ENCODE measurements at regions not wholly inside any gene's neighbourhood (a gene's known extent, or its start where the extent isn't known, plus 50 kb on each side); places are given as distances from the start of the nearest gene placed in this dataset.

- Histone ChIP-seq H3K9ac (replicated peaks in 1 of 4; ENCODE audit: extremely low read depth in 1 of 4, low read depth in 3 of 4, low read length in 3 of 4) (no peak overlapping the region), H3K27me3 (replicated peaks in 1 of 4; ENCODE audit: control insufficient read depth in 3 of 4, extremely low read depth in 1 of 4, insufficient read depth in 3 of 4, low read length in 3 of 4) (no peaks in the 10 kb centered on the region), H4K20me1 (replicated peaks in 1 of 2; ENCODE audit: control insufficient read depth in 1 of 2, insufficient read depth in 2 of 2, low read length in 2 of 2) (no peaks in the 10 kb centered on the region), H3K4me2 (ENCODE audit: insufficient read depth in 1 of 2, low read depth in 2 of 2, low read length in 2 of 2) (no peak overlapping the region), H4K8ac (ENCODE audit: extremely low read depth, insufficient read depth, low read length) (no peak overlapping the region), H2BK20ac (ENCODE audit: low read length) (0 out of 2 replicates have a peak overlapping the region, but pooled peaks have one; percentile 56), H3K79me2 (ENCODE audit: control insufficient read depth in 1 of 2, insufficient read depth in 2 of 2, low read length in 2 of 2) (no peaks in the 10 kb centered on the region), H4K91ac (replicated peaks; ENCODE audit: insufficient read length, low read length) (peak overlapping the region; percentile 25), H4K5ac (ENCODE audit: insufficient read length, low read depth, low read length) (peak overlapping the region; percentile 80), H2BK5ac (ENCODE audit: low read depth, low read length) (no peak overlapping the region), H2AFZ (ENCODE audit: low read length) (no peak overlapping the region), H3K4ac (replicated peaks; ENCODE audit: insufficient read length, low read depth, low read length) (no peak overlapping the region), H3K23ac (ENCODE audit: insufficient read length) (no peak overlapping the region), H3K56ac (replicated peaks; ENCODE audit: insufficient read length, low read depth, low read length) (no peak overlapping the region), H3K79me1 (ENCODE audit: low read depth, low read length) (no peaks in the 10 kb centered on the region), H2BK15ac (ENCODE audit: low read length) (no peak overlapping the region), H3K36me3 (ENCODE audit: control insufficient read depth in 2 of 4, insufficient read depth in 4 of 4, low read length in 3 of 4) (no peaks in the 10 kb centered on the region), H3K27ac (ENCODE audit: low read depth, low read length) (no peak overlapping the region), H3K23me2 (ENCODE audit: low read depth, low read length) (no peaks in the 10 kb centered on the region), H2BK120ac (replicated peaks; ENCODE audit: low read depth, low read length) (no peak overlapping the region), H3K4me1 (replicated peaks in 1 of 4; ENCODE audit: control insufficient read depth in 3 of 4, insufficient read depth in 4 of 4, low read length in 3 of 4) (peaks cover 0 to 5% (median 1%) of the 10 kb centered on the region in 4 experiments; a peak in 4 of 7 replicates), H3K14ac (ENCODE audit: insufficient read length) (no peak overlapping the region), H3K9me3 (ENCODE audit: insufficient read depth in 2 of 2, low read depth in 1 of 2, low read length in 1 of 2) (no peaks in the 10 kb centered on the region), H2BK12ac (ENCODE audit: low read depth, low read length) (no peak overlapping the region), H2AK5ac (ENCODE audit: low read depth, low read length) (no peak overlapping the region), H3K4me3 (ENCODE audit: extremely low read depth in 1 of 4, insufficient read depth in 2 of 4, low read depth in 3 of 4, low read length in 4 of 4) (no peak overlapping the region), H3K18ac (ENCODE audit: extremely low read depth, low read length) (no peak overlapping the region; the same call in none of the 2 replicates)
- TF ChIP-seq CTCF (IDR thresholded peaks at IDR 0.05; ENCODE audit: control extremely low read depth in 1 of 3, insufficient read depth in 1 of 3, low read depth in 1 of 3, low read length in 3 of 3): peak; percentile 54 to 76 (median 65)
- TF ChIP-seq SP2 (IDR thresholded peaks at IDR 0.05; ENCODE audit: low read length): no peak
- no peak for TF ChIP-seq NRF1 (IDR thresholded peaks at IDR 0.05; ENCODE audit: low read depth, low read length)
- no peak for TF ChIP-seq FOSL1 (IDR thresholded peaks at IDR 0.05; ENCODE audit: insufficient read depth, low read depth, low read length)
- no peak for TF ChIP-seq ATF2 (IDR thresholded peaks at IDR 0.05; ENCODE audit: low read length)
- TF ChIP-seq TEAD4 (IDR thresholded peaks at IDR 0.05; ENCODE audit: low read depth, low read length): no peak
- TF ChIP-seq TAF1 (IDR thresholded peaks at IDR 0.05; ENCODE audit: low read depth, low read length): no peak
- peak; percentile 62 to 65 for TF ChIP-seq RAD21 (IDR thresholded peaks at IDR 0.05 in 1 of 2, conservative IDR thresholded peaks at IDR 0.05 in 1 of 2; ENCODE audit: low read depth in 2 of 2, low read length in 2 of 2)
- peak; percentile 85 for FAIRE-seq
- ChIA-PET CTCF (ENCODE audit: partially characterized antibody) (interaction anchor here (0.6 to 1.7 kb wide), 6 partner anchors 9 to 305 kb away, joined by 3 to 9 read pairs (median 4); no protein-coding TSS in a partner anchor), POLR2A (ENCODE audit: partially characterized antibody) (no interaction called here)
- WGBS, 2 experiments (ENCODE audit: extremely low coverage in 1 of 2, insufficient coverage in 1 of 2, insufficient read length in 1 of 2, insufficient replicate concordance in 2 of 2, low coverage in 1 of 2, low lambda C conversion rate in 2 of 2, missing lambda C conversion rate in 1 of 2): 67% methylated on average over 7 of the region's 7 CpGs; no CpG with 5 or more reads in 1 of the 2 experiments
- DNase-seq (ENCODE audit: low read depth in 1 of 2, low spot score in 2 of 2): no peak
Measured at GRCh38 chr7:52917982-52918578, 117.4 kb upstream of the POM121L12 start.

Data from H1 (cell line).